ENCODE measurements at regions not wholly inside any gene's neighbourhood (a gene's known extent, or its start where the extent isn't known, plus 50 kb on each side); places are given as distances from the start of the nearest gene placed in this dataset.

- Histone ChIP-seq H3K27ac (ENCODE audit: low read depth in 1 of 2, low read length in 2 of 2) (no peak overlapping the region), H3K9me3 (ENCODE audit: control insufficient read depth in 4 of 4, low read length in 3 of 4) (no peaks in the 10 kb centered on the region), H3K4me1 (ENCODE audit: control insufficient read depth in 4 of 4, insufficient read depth in 4 of 4, low read length in 3 of 4) (peaks cover 0 to 5% (median 4%) of the 10 kb centered on the region in 4 donors), H3K9ac (ENCODE audit: low read depth in 1 of 2, low read length in 2 of 2) (no peak overlapping the region), H3K4me3 (ENCODE audit: low read depth in 1 of 3, low read length in 3 of 3) (no peak overlapping the region), H3K27me3 (ENCODE audit: control insufficient read depth in 4 of 4, insufficient read depth in 4 of 4, low read length in 3 of 4) (no peaks in the 10 kb centered on the region), H3K36me3 (ENCODE audit: control insufficient read depth in 4 of 4, insufficient read depth in 3 of 4, low read depth in 1 of 4, low read length in 3 of 4) (no peaks in the 10 kb centered on the region)
- 18% methylated on average over 4 of the region's 4 CpGs for WGBS
- DNase-seq (ENCODE audit: low spot score) = no peak
- no peak for TF ChIP-seq HNF4G (IDR thresholded peaks at IDR 0.05)
- TF ChIP-seq RAD21 (IDR thresholded peaks at IDR 0.05) = no peak
- no peak for TF ChIP-seq FOXA1 (IDR thresholded peaks at IDR 0.05)
- no peak for TF ChIP-seq TAF1 (conservative IDR thresholded peaks at IDR 0.05)
Measured at GRCh38 chr6:103154779-103155572, 1704.7 kb downstream of the HACE1 start.

GRCh38 chr6:103153016-103153415, 1706.7 kb downstream of the HACE1 start:
- 86% methylated on average over 3 of the region's 3 CpGs for WGBS

More at GRCh38 chr6:103153016-103153415, 1706.7 kb downstream of the HACE1 start:
- Histone ChIP-seq H3K27ac (ENCODE audit: low read depth in 1 of 2, low read length in 2 of 2) (no peak overlapping the region), H3K9ac (ENCODE audit: low read depth in 1 of 2, low read length in 2 of 2) (no peak overlapping the region), H3K4me3 (ENCODE audit: low read depth in 1 of 3, low read length in 3 of 3) (no peak overlapping the region), H3K9me3 (ENCODE audit: control insufficient read depth in 4 of 4, low read length in 3 of 4) (no peaks in the 10 kb centered on the region), H3K4me1 (ENCODE audit: control insufficient read depth in 4 of 4, insufficient read depth in 4 of 4, low read length in 3 of 4) (peaks cover 0 to 5% (median 4%) of the 10 kb centered on the region in 4 donors), H3K36me3 (ENCODE audit: control insufficient read depth in 4 of 4, insufficient read depth in 3 of 4, low read depth in 1 of 4, low read length in 3 of 4) (no peaks in the 10 kb centered on the region), H3K27me3 (ENCODE audit: control insufficient read depth in 4 of 4, insufficient read depth in 4 of 4, low read length in 3 of 4) (no peaks in the 10 kb centered on the region)
- no peak for DNase-seq (ENCODE audit: low spot score)
- no peak for TF ChIP-seq HNF4A (conservative IDR thresholded peaks at IDR 0.05)
- no peak for TF ChIP-seq REST (IDR thresholded peaks at IDR 0.05)
- no peak for TF ChIP-seq MAX (IDR thresholded peaks at IDR 0.05)
- no peak for TF ChIP-seq RXRA (IDR thresholded peaks at IDR 0.05)
- no peak for TF ChIP-seq EGR1 (IDR thresholded peaks at IDR 0.05; ENCODE audit: low read depth in 2 of 2)
- no peak for TF ChIP-seq YY1 (IDR thresholded peaks at IDR 0.05)
- no peak for TF ChIP-seq FOXA1 (IDR thresholded peaks at IDR 0.05)
- TF ChIP-seq NR2F2 (IDR thresholded peaks at IDR 0.05) = no peak
- TF ChIP-seq HNF4G (IDR thresholded peaks at IDR 0.05) = no peak
- TF ChIP-seq RAD21 (IDR thresholded peaks at IDR 0.05) = no peak
- no peak for TF ChIP-seq ZBTB33 (IDR thresholded peaks at IDR 0.05)
- no peak for TF ChIP-seq ATF3 (IDR thresholded peaks at IDR 0.05)
- no peak for TF ChIP-seq GABPA (IDR thresholded peaks at IDR 0.05 in 1 of 2, conservative IDR thresholded peaks at IDR 0.05 in 1 of 2)

Data from liver (tissue), 7 donors.